ENCODE measurements at regions not wholly inside any gene's neighbourhood (a gene's known extent, or its start where the extent isn't known, plus 50 kb on each side); places are given as distances from the start of the nearest gene placed in this dataset.

- TF ChIP-seq HDAC2 (IDR thresholded peaks at IDR 0.05), result no peak
- TF ChIP-seq BACH1 (IDR thresholded peaks at IDR 0.05; ENCODE audit: borderline replicate concordance), result no peak
- no peak for TF ChIP-seq EZH2 (IDR thresholded peaks at IDR 0.05; ENCODE audit: borderline replicate concordance, control insufficient read depth, low read depth, low read length)
- TF ChIP-seq BHLHE40 (IDR thresholded peaks at IDR 0.05; ENCODE audit: borderline replicate concordance in 1 of 2, low read depth in 2 of 2, low read length in 1 of 2), result no peak
- TF ChIP-seq CTCF (IDR thresholded peaks at IDR 0.05 in 2 of 3, conservative IDR thresholded peaks at IDR 0.05 in 1 of 3; ENCODE audit: control insufficient read depth in 2 of 3, extremely low read depth in 1 of 3, insufficient read depth in 1 of 3, low read depth in 3 of 3, low read length in 3 of 3), result no peak
- TF ChIP-seq TCF7 (IDR thresholded peaks at IDR 0.05; ENCODE audit: borderline replicate concordance), result no peak
- no peak for TF ChIP-seq E2F4 (IDR thresholded peaks at IDR 0.05; ENCODE audit: low read depth, low read length)
- TF ChIP-seq MAX (IDR thresholded peaks at IDR 0.05; ENCODE audit: low read depth, low read length), result no peak
- TF ChIP-seq POLR2A (IDR thresholded peaks at IDR 0.05; ENCODE audit: low read depth, low read length), result no peak
- no peak for TF ChIP-seq RFX5 (IDR thresholded peaks at IDR 0.05; ENCODE audit: low read depth, low read length)
- no peak for TF ChIP-seq USF2 (IDR thresholded peaks at IDR 0.05; ENCODE audit: borderline replicate concordance, low read depth, low read length)
These were observed 155.1 kb upstream of the FZD8 start for GRCh38 chr10:35797187-35797586.
